DND-41 (cell line): ENCODE measurements at regions not wholly inside any gene's neighbourhood (a gene's known extent, or its start where the extent isn't known, plus 50 kb on each side); places are given as distances from the start of the nearest gene placed in this dataset.
"Not testable (repeated sequence)": the region's sequence is repeated elsewhere in the genome, so short reads cannot be mapped to it uniquely, and the experiment has no call there.

Source experiments
- ATAC-seq: fragments of 200-7000 bp; cut with Tn5 transposase; 3 replicates; pipeline ENCODE4 v1.9.1; 2021; ENCODE audit warnings: low read depth; ENCODE audit not compliant: insufficient read depth
- DNase-seq: peaks from one replicate; pipeline ENCODE4 v3.0.0-alpha.2; 2020
- H2AFZ ChIP-seq: 2 replicates; pipeline ENCODE4 v1.6.0; 2012; ENCODE audit warnings: low read depth, low read length
- H3K27ac ChIP-seq: 2 replicates; pipeline ENCODE4 v1.5.1; 2012; ENCODE audit warnings: low read length, inconsistent platforms
- H3K27me3 ChIP-seq: fragments of 200-600 bp; sonication (generic); 2 replicates; pipeline ENCODE4 v1.6.0; 2012; ENCODE audit warnings: low read length, mild to moderate bottlenecking, inconsistent platforms; ENCODE audit not compliant: insufficient read depth, poor library complexity
- H3K36me3 ChIP-seq: 2 replicates; pipeline ENCODE4 v1.5.1; 2012; ENCODE audit warnings: low read length, inconsistent platforms; ENCODE audit not compliant: insufficient read depth
- H3K4me1 ChIP-seq: 2 replicates; pipeline ENCODE4 v1.5.1; 2012; ENCODE audit warnings: mild to moderate bottlenecking, low read length; ENCODE audit not compliant: insufficient read depth
- H3K4me2 ChIP-seq: 2 replicates; pipeline ENCODE4 v1.6.0; 2012; ENCODE audit warnings: mild to moderate bottlenecking, moderate library complexity, low read length, inconsistent platforms; ENCODE audit not compliant: insufficient read depth
- H3K4me3 ChIP-seq, 2 experiments: fragments of 200-600 bp in 1 of 2; shearing (Covaris generic) in 1 of 2; 2 replicates each; pipeline ENCODE4 v1.5.1; 2012 to 2016; ENCODE audit warnings: inconsistent platforms in 2 of 2, low read length in 2 of 2, mild to moderate bottlenecking in 2 of 2, low read depth in 1 of 2, moderate library complexity in 1 of 2
- H3K79me2 ChIP-seq: 2 replicates; pipeline ENCODE4 v1.6.0; 2012; ENCODE audit warnings: low read length, inconsistent platforms; ENCODE audit not compliant: insufficient read depth
- H3K9ac ChIP-seq: 2 replicates; pipeline ENCODE4 v1.6.0; 2012; ENCODE audit warnings: low read depth, mild to moderate bottlenecking, inconsistent platforms, low read length, moderate library complexity
- H3K9me3 ChIP-seq: 2 replicates; pipeline ENCODE4 v1.5.1; 2012; ENCODE audit warnings: low read length, moderate library complexity, mild to moderate bottlenecking, inconsistent platforms; ENCODE audit not compliant: insufficient read depth, severe bottlenecking
- H4K20me1 ChIP-seq: 2 replicates; pipeline ENCODE4 v1.6.0; 2012; ENCODE audit warnings: low read length; ENCODE audit not compliant: insufficient read depth
- EZH2 ChIP-seq: IDR thresholded peaks from 3 replicates; pipeline ENCODE4 v1.6.1; 2012; ENCODE audit warnings: borderline replicate concordance, low read depth, mild to moderate bottlenecking, moderate library complexity, low read length, inconsistent platforms; ENCODE audit not compliant: severe bottlenecking
- TF ChIP-seq, protein P1 (sequence below): IDR thresholded peaks from 2 replicates; pipeline ENCODE4 v1.5.1; 2012; ENCODE audit warnings: borderline replicate concordance, low read length, moderate library complexity, mild to moderate bottlenecking; ENCODE audit not compliant: poor library complexity, severe bottlenecking; ENCODE audit errors: extremely low read depth

- TF ChIP-seq EZH2: no peak
- TF ChIP-seq, protein P1, sequence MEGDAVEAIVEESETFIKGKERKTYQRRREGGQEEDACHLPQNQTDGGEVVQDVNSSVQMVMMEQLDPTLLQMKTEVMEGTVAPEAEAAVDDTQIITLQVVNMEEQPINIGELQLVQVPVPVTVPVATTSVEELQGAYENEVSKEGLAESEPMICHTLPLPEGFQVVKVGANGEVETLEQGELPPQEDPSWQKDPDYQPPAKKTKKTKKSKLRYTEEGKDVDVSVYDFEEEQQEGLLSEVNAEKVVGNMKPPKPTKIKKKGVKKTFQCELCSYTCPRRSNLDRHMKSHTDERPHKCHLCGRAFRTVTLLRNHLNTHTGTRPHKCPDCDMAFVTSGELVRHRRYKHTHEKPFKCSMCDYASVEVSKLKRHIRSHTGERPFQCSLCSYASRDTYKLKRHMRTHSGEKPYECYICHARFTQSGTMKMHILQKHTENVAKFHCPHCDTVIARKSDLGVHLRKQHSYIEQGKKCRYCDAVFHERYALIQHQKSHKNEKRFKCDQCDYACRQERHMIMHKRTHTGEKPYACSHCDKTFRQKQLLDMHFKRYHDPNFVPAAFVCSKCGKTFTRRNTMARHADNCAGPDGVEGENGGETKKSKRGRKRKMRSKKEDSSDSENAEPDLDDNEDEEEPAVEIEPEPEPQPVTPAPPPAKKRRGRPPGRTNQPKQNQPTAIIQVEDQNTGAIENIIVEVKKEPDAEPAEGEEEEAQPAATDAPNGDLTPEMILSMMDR: no peak
- Histone ChIP-seq H3K79me2 (no peaks in the 10 kb centered on the region), H3K4me2 (no peak overlapping the region), H3K27ac (no peak overlapping the region), H4K20me1 (no peaks in the 10 kb centered on the region), H3K4me3 (no peak overlapping the region), H3K9ac (no peak overlapping the region), H3K9me3 (no peaks in the 10 kb centered on the region), H3K27me3 (peaks cover 3% of the 10 kb centered on the region), H3K36me3 (no peaks in the 10 kb centered on the region), H3K4me1 (no peaks in the 10 kb centered on the region), H2AFZ (no peak overlapping the region)
- ATAC-seq (no peak), DNase-seq (no peak)
These were observed 138.3 kb upstream of the TPM1 start for GRCh38 chr15:62904041-62904910.

DNA sequence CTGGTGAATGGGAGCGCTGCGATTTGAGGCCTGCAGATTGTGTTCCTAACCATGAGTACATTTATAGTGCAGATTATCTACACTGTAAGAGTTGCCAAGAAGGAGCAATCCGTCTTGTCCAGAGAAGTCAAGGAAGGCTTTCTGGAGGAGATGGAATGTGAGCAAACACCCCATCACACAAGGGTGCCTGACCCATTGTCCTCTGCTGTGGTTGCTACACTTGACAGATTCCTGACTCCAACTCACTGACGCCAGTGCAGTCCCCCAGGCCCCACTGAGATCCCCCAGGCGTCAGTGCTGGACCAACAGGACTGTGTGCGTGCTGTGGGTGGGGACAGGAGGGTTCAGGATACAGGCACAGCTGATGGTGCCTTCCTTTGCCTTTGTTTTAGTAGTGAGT, 135.9 kb upstream of the TPM1 start:
- Histone ChIP-seq H3K4me3 (no peak overlapping the region), H3K79me2 (no peaks in the 10 kb centered on the region), H3K9ac (no peak overlapping the region), H4K20me1 (no peaks in the 10 kb centered on the region), H3K27me3 (peaks cover 3% of the 10 kb centered on the region), H3K4me1 (no peaks in the 10 kb centered on the region), H2AFZ (no peak overlapping the region), H3K27ac (no peak overlapping the region), H3K36me3 (no peaks in the 10 kb centered on the region), H3K4me2 (no peak overlapping the region), H3K9me3 (no peaks in the 10 kb centered on the region)
- TF ChIP-seq EZH2: no peak
- TF ChIP-seq, protein P1: no peak
- no peak for ATAC-seq
- no peak for DNase-seq

DNA sequence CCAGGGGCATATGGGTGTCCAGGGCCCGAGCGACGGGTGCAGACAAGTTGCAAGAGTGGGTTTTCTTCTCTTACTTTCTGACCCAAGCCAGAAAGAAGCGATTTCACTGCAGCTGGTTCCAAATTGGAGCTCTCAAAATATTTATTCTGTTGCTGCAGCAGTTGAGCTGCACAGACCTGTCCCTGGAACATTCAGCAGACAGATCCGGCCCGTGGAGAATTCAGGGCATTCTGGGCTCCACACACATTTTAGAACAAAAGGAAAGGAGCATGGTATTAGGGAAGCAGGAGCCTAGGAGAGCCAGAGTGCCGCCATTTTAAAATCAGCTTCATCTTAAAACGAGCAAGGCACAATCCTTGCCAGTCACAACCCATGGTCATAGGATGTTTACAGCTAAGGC, 135.3 kb upstream of the TPM1 start:
- Histone ChIP-seq H3K9me3 (no peaks in the 10 kb centered on the region), H3K4me1 (no peaks in the 10 kb centered on the region), H3K4me3 (no peak overlapping the region), H3K9ac (no peak overlapping the region), H2AFZ (no peak overlapping the region), H3K4me2 (no peak overlapping the region), H3K79me2 (no peaks in the 10 kb centered on the region), H3K27me3 (peaks cover 3% of the 10 kb centered on the region), H3K36me3 (no peaks in the 10 kb centered on the region), H3K27ac (no peak overlapping the region), H4K20me1 (no peaks in the 10 kb centered on the region)
- TF ChIP-seq EZH2: no peak
- TF ChIP-seq, protein P1: no peak
- DNase-seq: no peak
- ATAC-seq: no peak

GRCh38 chr15:62908341-62908740, 134.2 kb upstream of the TPM1 start:
- not testable (repeated sequence) for H3K27ac ChIP-seq, H3K79me2 ChIP-seq, H3K27me3 ChIP-seq, H3K4me2 ChIP-seq, H3K4me1 ChIP-seq, DNase-seq, ATAC-seq, H3K36me3 ChIP-seq, H2AFZ ChIP-seq, H3K9ac ChIP-seq, H4K20me1 ChIP-seq, H3K4me3 ChIP-seq, H3K9me3 ChIP-seq
